ENCODE measurements at regions not wholly inside any gene's neighbourhood (a gene's known extent, or its start where the extent isn't known, plus 50 kb on each side); places are given as distances from the start of the nearest gene placed in this dataset.
A peak's percentile ranks its signal among the peaks of the same experiment; 100 is the strongest.

GRCh38 chr6:3594201-3594600 is 137.4 kb upstream of the SLC22A23 start:
- DNase-seq, result no peak

- DNase-seq, result no peak
These were observed 136.3 kb upstream of the SLC22A23 start for GRCh38 chr6:3593161-3593560.

DNA sequence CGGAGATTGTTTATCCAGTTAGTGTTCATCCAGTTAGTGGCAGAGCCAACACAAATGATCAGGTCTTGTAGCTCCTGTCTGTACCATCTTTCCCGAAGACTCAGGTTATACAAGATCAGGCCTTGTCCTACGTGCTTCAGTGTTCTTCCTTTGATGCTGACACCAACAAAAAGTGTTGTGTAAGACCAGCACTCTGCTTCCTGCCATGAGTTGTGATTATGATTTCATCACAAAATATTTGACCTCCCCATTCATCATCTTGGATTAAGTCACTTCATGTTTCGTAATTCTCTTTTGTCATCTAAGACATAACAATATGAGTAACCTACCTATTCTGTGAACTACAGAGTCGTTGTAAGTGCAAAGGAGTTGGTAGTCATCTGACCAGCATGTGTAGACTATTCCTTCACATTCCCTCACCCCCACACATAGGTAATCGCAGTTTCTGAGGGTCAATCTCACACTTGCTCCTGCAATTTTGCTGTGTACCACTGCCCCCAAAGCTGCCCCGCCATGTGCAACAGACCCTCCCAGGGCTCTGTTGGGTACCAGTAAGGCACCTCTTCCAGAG is 135.6 kb upstream of the SLC22A23 start:
- DNase-seq, result no peak

DNA sequence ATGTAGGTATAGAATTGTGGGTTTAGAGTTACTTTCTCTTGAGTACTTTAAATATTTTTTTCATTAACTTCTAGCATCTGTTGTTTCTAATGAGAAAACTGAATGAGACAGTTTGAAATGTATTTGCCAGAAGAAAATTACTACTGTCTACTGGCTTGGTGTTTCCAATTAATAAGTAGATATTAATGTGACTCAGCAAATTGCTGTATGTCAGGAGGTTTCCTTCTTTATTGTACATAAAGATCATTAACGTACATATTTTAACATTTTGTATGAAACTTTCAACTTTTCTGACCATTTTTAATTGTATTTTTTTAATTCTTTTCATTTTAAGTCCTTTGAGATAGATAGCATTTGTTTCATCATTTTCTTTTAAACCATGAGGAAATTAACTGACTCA is 135.1 kb upstream of the SLC22A23 start:
- DNase-seq, result no peak

DNA sequence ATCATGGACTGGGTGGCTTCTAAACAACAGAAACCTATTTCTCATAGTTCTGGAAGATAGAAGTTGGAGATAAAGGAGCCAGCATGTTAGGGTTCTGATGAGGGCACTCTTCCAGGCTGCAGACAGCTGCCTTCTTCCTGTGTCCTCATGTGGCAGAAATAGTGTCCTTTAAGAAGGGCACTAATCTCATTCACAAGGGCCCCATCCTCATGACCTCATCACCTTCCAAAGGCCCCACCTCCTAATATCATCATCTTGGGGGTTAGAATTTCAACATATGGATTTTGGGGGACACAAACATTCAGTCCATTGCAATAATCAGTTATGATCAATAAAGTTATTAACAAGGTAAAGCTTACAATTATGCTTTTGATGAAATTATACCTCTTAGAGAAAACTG is 130.8 kb upstream of the SLC22A23 start:
- DNase-seq, result no peak

DNA sequence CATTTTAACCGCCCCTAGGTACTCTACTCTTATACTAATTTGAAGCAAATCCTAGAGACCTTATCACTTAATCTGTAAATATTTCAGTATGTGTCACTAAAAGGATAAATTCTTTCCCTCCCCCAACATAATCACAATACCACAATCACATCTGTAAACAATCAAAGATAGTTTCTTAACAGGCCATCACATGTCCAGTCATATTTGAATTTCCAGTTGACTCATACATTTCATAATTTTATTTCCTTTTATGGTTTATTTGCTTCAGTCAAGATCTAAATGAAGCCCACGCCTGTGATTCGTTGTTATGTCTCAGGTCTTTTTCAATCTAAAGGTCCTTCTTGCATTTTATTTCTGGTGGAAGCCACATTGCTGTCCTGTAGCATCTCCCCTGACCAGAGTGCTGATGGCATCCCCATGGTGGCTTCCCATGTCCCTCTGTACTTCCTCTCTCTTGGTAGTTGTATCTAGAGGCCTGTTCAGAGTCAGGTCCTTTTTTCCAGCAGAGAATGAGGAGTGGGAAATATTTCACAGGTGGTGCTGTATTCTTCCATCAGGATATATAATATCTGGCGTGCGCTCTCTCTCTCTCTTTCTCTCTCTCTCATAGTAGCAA is 128.6 kb upstream of the SLC22A23 start:
- DNase-seq, result no peak

DNA sequence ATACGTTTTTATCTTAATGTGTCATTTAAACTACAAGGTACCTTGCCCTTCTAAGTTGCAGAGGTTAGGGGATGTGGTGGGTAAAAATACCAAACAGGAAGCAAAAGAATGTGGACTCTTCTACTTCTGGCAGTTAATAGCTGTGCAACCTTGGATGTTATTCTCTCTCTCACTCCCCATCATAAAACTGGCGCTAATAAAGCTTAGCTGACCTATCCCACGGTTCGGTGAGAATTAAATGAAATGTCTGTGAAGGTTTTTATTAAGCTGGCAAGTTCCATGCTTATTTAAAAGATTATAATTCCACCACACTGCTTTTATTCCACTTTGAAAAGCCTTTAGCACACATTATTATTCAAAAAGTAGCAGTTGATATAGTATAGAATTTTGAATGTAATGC is 127.8 kb upstream of the SLC22A23 start:
- no peak for DNase-seq

DNA sequence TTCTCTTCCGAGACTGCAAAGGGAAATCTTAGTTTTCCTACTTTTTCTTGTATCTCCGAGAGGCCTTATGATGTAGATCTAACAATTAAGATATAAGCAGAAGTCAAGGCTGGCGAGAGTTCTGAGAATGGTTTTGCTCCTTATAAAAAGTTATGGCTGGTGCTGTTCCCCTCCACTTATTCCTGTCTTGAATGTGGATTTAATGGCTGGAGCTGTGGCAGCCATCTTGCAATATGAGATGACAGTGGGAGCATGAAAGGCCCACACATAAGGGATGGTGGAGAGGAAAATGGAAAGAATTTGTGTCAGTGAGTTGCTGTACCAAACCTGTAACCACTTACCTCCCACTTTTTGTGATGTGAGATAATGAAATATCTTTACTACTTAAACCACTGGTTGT is 124.6 kb upstream of the SLC22A23 start:
- DNase-seq, result no peak

- DNase-seq, result no peak
These were observed 122.9 kb upstream of the SLC22A23 start for GRCh38 chr6:3579652-3580175.

DNA sequence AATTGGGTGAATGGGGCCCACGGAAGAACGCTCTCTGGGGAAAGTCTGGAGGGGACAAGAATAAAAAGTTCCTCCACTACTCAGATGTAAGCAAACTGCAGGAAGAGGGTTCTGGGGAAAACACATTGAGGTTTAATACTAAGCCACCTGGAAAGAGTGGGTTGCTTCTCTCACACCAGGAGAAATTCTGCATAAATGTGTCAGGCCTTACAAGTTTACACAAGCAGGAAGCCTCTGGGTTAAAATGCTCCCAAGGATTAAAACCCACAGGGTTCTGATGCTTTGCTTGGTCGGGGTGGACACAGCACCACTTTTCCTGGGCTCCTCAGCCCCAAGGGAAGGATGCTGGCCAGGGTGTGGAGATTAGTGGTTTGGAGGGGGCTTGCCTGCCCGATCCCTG is 122.1 kb upstream of the SLC22A23 start:
- DNase-seq, result no peak

GRCh38 chr6:3577517-3577916 is 120.7 kb upstream of the SLC22A23 start:
- DNase-seq, result no peak

GRCh38 chr6:3575701-3576100 is 118.9 kb upstream of the SLC22A23 start:
- no peak for DNase-seq

DNA sequence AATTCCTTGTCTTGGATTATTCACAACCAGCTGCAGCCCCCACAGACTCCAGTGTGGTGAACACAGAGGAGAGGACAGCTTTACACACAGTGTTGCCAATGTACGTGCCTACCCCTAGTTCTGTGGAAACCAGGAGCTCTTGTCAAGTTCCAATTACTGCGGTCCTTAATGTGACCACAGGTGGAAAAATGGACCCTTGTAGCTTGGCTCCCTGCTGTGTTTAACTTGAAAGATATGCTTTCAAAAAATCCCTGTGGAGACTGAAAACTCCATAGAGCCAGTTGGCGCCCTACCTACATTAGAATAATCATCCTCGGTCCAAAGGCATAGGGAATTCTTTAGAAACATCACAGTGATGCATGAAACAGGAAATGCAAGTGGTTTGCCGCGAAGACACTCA is 118.3 kb upstream of the SLC22A23 start:
- no peak for DNase-seq

DNA sequence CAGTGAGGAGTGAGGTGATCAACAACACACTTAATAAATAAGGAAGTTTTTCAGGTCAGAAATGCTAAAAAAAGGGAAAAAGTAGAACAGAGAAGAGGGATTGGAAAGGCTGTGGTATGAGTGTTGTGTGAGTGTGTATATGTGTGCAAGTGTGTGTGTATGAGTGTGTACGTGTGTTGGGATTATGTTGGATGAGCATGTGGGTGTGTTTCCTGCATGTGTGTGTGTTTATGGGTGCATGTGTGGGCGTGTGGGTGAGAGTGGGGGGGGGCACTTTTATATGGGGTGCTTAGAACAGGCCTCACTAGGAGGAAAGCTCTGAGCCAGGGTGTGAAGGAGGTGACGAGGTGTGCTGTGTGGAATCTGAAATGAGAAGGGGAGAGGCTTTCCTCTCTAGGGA is 116.8 kb upstream of the SLC22A23 start:
- no peak for DNase-seq

DNA sequence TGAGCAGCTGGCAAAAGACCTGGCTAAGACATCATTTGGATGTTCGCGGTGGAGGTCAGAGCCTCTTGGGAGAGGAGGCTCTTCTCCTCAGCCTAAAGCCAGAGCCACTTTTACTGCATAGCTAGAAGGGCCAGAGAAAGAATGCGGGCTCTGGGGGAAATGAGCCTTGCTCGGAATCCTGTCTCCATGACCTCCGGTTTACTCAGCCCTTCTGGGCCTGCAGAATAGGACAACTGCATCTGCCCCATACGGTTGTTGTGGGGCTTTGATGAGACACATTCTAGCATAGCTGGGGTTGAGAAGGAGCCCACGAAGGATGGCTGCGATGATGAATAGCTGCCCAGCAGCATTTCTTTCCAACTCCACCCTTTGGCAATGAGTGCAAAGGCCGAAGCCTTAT is 115.0 kb upstream of the SLC22A23 start:
- DNase-seq, result no peak

DNA sequence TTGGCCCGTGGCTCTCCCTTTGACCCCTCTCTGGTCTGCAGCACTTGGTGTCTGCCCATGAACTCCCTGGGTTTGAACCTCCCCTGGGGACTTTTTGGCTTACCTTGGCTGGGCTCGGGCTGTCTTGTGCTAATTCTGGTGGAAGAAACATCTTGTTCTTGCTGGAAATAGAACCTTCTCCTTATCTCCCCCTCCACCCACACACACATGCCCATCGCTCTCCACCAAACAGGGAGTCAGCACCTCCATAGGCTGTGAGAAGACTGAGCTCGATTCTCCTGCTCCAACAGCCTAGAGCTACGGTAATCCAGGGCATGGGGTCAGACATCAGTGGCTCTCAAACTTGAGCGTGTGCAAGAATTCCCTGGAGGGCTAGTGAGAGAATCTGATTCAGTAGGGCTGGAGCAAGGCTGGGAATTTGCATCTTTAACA is 114.4 kb upstream of the SLC22A23 start:
- peak in 1 of 58 donors; percentile 4 for DNase-seq

- DNase-seq, result no peak
These were observed 113.0 kb upstream of the SLC22A23 start for GRCh38 chr6:3569816-3570215.

- no peak for DNase-seq
These were observed 111.7 kb upstream of the SLC22A23 start for GRCh38 chr6:3568396-3569082.

- DNase-seq, result no peak
These were observed 110.0 kb upstream of the SLC22A23 start for GRCh38 chr6:3566812-3567211.

GRCh38 chr6:3565291-3565690 is 108.4 kb upstream of the SLC22A23 start:
- no peak for DNase-seq

DNA sequence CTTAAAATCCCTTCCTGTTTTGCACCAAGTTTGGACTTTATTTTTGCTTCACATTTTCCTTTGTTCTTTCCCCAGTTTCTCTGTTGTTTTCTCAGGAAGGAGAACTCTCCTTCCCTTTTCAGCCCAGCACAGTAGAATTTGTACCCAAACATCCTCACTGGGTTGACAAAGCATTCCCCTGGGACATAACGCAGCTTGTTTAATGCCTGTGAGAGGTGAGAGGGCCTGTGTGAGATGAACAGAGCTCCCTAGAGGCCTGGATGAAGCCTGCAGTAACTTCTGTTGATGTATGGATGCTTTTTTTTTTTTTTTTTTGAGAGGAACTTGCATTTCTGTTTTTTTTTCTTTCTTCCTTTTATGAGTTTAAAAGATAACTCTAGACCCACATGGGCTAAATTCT is 104.9 kb upstream of the SLC22A23 start:
- DNase-seq, result peak in 1 of 58 donors; percentile 7

DNA sequence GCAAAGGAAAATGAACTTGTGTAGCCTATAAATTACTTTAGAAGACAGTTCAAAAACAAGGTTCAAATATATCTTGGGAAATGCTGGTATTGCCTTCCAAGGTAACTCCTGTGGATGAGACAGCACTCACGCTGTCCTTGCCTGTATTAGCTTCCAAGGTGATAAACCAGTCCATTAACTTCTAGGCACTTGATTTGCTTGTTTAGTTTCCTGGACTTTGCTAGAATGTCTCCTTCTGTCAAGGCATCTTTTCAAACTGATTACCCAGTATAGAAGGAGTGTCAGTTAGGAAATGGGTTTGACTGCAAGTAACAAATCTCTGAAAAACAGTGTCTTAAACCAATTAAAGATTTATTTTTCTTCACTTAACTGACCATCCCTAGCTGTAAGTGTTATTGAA is 103.4 kb upstream of the SLC22A23 start:
- no peak for DNase-seq

- DNase-seq, result no peak
These were observed 102.7 kb upstream of the SLC22A23 start for GRCh38 chr6:3559561-3559960.

Data from anterior cingulate cortex (tissue), 58 donors.